Esophagus squamous epithelium (tissue), 5 donors: ENCODE measurements at regions not wholly inside any gene's neighbourhood (a gene's known extent, or its start where the extent isn't known, plus 50 kb on each side); places are given as distances from the start of the nearest gene placed in this dataset.

Source experiments
- DNase-seq: peaks from one replicate; lab custom pipeline; 2025; lab: John Stamatoyannopoulos, UW
- H3K27ac ChIP-seq, 4 donors: fragments of 200-600 bp; sonication (generic); one replicate each; pipeline ENCODE4 v1.5.1; 2016 to 2019; ENCODE audit warnings: mild to moderate bottlenecking in 1 of 4
- H3K27me3 ChIP-seq, 4 donors: fragments of 200-600 bp; sonication (generic); 1 replicate in 3 of 4; 2 replicates in 1 of 4; pipeline versions ENCODE4 v1.5.1 to v1.6.0; 2017 to 2021; ENCODE audit warnings: antibody characterized with exemption in 1 of 4
- H3K36me3 ChIP-seq, 3 donors: fragments of 200-600 bp; sonication (generic); one replicate each; pipeline ENCODE4 v1.5.1; 2016 to 2019
- H3K4me1 ChIP-seq, 3 donors: fragments of 200-600 bp; sonication (generic); one replicate each; pipeline ENCODE4 v1.5.1; 2017 to 2019
- H3K4me3 ChIP-seq, 4 donors: fragments of 200-600 bp; sonication (generic); 1 replicate in 3 of 4; 2 replicates in 1 of 4; pipeline ENCODE4 v1.5.1; 2016 to 2019; ENCODE audit warnings: mild to moderate bottlenecking in 2 of 4, moderate library complexity in 1 of 4
- H3K9me3 ChIP-seq, 3 donors: fragments of 200-600 bp; sonication (generic); one replicate each; pipeline ENCODE4 v1.5.1; 2016 to 2019
- CTCF ChIP-seq, 6 experiments: fragments of 450-650 bp in 4 of 6; fragments of 200-600 bp in 2 of 6; sonication (generic) in 2 of 6; IDR thresholded peaks; one replicate each; pipeline ENCODE4 v1.5.1; 2016 to 2019; ENCODE audit warnings: antibody characterized with exemption in 6 of 6, mild to moderate bottlenecking in 4 of 6, moderate library complexity in 4 of 6
- POLR2A ChIP-seq, 4 donors: fragments of 450-650 bp; IDR thresholded peaks; one replicate each; pipeline ENCODE4 v1.6.1; 2017; ENCODE audit warnings: antibody characterized with exemption in 4 of 4, mild to moderate bottlenecking in 4 of 4, moderate library complexity in 3 of 4
- WGBS, 2 donors: methylation state at CpG; one replicate each; pipeline ENCODE4 v1.1.5; 2018; 5-methylcytosine and 5-hydroxymethylcytosine counted together
- intact Hi-C: fragments of 100-400 bp; cut with DNase I; formaldehyde crosslinking; loops from one replicate; pipeline ENCODE4 v1.15.0; 2022
- donor health status: DM: yes; HTN: yes; CAD: no.

- Histone ChIP-seq H3K4me1 (no peaks in the 10 kb centered on the region), H3K4me3 (no peak overlapping the region), H3K9me3 (peaks cover 0 to 15% (median 9%) of the 10 kb centered on the region in 3 donors), H3K27ac (no peak overlapping the region), H3K27me3 (peaks cover 0 to 15% (median 0%) of the 10 kb centered on the region in 4 donors), H3K36me3 (no peaks in the 10 kb centered on the region)
- no peak for DNase-seq
- no peak for TF ChIP-seq CTCF (IDR thresholded peaks at IDR 0.05)
- TF ChIP-seq POLR2A (IDR thresholded peaks at IDR 0.05): no peak
- WGBS, 2 donors: 84 to 89% methylated on average over 24 to 26 of the region's 31 CpGs
- intact Hi-C loops: no loop called here
Measured at GRCh38 chr14:104334424-104335161, 196.2 kb downstream of the KIF26A start.

- H3K9me3 ChIP-seq: peaks cover 0 to 9% (median 3%) of the 10 kb centered on the region in 3 donors
- intact Hi-C loops: no loop called here
- H3K36me3 ChIP-seq: no peaks in the 10 kb centered on the region
- no peak for DNase-seq
- WGBS, 2 donors: 70% methylated on average over 1 of the region's 4 CpGs; no CpG with 5 or more reads in 1 of the 2 donors
- TF ChIP-seq POLR2A (IDR thresholded peaks at IDR 0.05) (no peak), CTCF (IDR thresholded peaks at IDR 0.05) (no peak)
- no peak overlapping the region for H3K4me3 ChIP-seq
- no peak overlapping the region for H3K27ac ChIP-seq
- H3K4me1 ChIP-seq: no peaks in the 10 kb centered on the region
- H3K27me3 ChIP-seq: peaks cover 0 to 15% (median 0%) of the 10 kb centered on the region in 4 donors
Measured at GRCh38 chr14:104335176-104335575, 196.8 kb downstream of the KIF26A start.

DNA sequence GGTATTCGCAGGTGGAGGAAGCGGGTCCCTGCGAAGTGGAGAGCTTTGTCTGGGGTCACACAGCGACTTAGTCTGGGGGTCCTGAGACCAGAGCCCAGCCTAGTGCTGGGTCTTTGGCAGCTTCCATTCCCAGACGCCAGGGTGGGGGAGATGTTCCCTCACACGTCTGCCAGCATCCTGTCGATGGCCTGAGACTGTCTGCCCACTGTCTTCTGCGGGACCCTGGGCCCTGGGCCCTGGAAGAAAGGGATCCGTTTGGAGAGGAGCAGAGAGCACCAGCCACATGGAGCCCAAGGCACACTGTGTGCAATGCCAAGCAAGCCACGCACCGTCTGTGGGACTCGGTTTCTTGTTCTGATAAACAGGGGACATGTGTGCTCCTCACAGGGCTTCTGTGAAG, 197.2 kb downstream of the KIF26A start:
- intact Hi-C loops: no loop called here
- Histone ChIP-seq H3K36me3 (no peaks in the 10 kb centered on the region), H3K4me1 (no peaks in the 10 kb centered on the region), H3K27me3 (peaks cover 0 to 15% (median 0%) of the 10 kb centered on the region in 4 donors), H3K4me3 (no peak overlapping the region), H3K27ac (no peak overlapping the region), H3K9me3 (peaks cover 0 to 5% (median 0%) of the 10 kb centered on the region in 3 donors)
- 83 to 95% methylated on average over 6 to 7 of the region's 12 CpGs for WGBS, 2 donors
- TF ChIP-seq CTCF (IDR thresholded peaks at IDR 0.05): no peak
- TF ChIP-seq POLR2A (IDR thresholded peaks at IDR 0.05): no peak
- DNase-seq: no peak

DNA sequence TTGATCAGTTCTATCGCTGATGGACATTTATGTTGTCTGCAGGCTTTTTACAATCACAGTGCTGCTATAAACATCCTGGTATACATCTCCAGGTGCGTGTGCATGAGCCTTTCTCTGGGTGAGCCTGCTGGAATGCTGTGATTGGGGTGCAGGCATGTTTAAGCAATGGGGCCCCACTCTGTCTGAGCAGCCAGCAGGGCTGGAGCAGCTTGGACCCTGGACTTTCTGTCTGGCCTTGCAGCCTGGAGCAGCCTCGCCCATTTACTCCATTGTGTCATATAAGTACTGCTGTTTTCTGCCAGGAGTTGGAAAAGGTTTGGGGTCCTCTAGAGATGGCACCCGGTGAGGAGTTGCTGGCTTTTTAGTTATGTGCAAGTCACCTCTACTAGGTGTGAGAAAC, 199.0 kb downstream of the KIF26A start:
- Histone ChIP-seq H3K4me3 (no peak overlapping the region), H3K9me3 (peaks cover 0 to 4% (median 0%) of the 10 kb centered on the region in 3 donors), H3K36me3 (no peaks in the 10 kb centered on the region), H3K27me3 (peaks cover 0 to 26% (median 0%) of the 10 kb centered on the region in 4 donors), H3K4me1 (peaks cover 0 to 3% (median 0%) of the 10 kb centered on the region in 3 donors), H3K27ac (no peak overlapping the region)
- intact Hi-C loops: no loop called here
- DNase-seq: no peak
- TF ChIP-seq POLR2A (IDR thresholded peaks at IDR 0.05) (no peak), CTCF (IDR thresholded peaks at IDR 0.05) (no peak)
- 69 to 71% methylated on average over 3 to 4 of the region's 4 CpGs for WGBS, 2 donors

DNA sequence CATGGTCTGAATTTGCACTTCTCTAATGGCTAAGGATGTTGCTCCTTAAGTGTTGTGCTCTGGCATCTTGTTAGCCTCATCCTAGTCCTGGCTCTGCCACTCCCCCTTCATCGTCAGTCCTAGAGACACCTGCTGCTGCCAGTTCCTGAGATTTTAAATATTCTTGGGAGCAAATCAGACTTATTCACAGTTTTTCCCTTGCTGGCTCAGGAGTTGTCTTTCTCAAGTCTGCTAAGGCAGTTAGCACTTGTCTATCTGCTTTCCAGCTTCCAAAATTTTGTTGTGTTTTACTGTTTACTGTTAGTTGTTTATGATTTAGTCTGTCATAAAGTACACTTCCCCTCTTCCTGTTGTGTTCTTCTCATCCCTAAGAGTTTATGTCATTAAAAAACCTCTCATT, 201.0 kb downstream of the KIF26A start:
- no peak overlapping the region for H3K4me3 ChIP-seq
- TF ChIP-seq POLR2A (IDR thresholded peaks at IDR 0.05) (no peak), CTCF (IDR thresholded peaks at IDR 0.05) (no peak)
- intact Hi-C loops: no loop called here
- WGBS, 2 donors: 36 to 67% methylated on average over 1 of the region's 1 CpG
- H3K27ac ChIP-seq: no peak overlapping the region
- no peaks in the 10 kb centered on the region for H3K36me3 ChIP-seq
- peaks cover 0 to 7% (median 0%) of the 10 kb centered on the region in 3 donors for H3K4me1 ChIP-seq
- H3K27me3 ChIP-seq: peaks cover 0 to 46% (median 2%) of the 10 kb centered on the region in 4 donors
- DNase-seq: no peak
- H3K9me3 ChIP-seq: peaks cover 0 to 4% (median 0%) of the 10 kb centered on the region in 3 donors
